D721Med (cell line): ENCODE measurements at regions not wholly inside any gene's neighbourhood (a gene's known extent, or its start where the extent isn't known, plus 50 kb on each side); places are given as distances from the start of the nearest gene placed in this dataset.
"Not testable (repeated sequence)": the region's sequence is repeated elsewhere in the genome, so short reads cannot be mapped to it uniquely, and the experiment has no call there.

Source experiments
- DNase-seq: peaks from one replicate; pipeline ENCODE4 v3.0.0; 2011; ENCODE audit warnings: low spot score; ENCODE audit not compliant: insufficient read length
- FAIRE-seq: peaks from 2 replicates; lab custom pipeline; 2011; peaks lifted over from hg19 to GRCh38; lab: Jason Lieb, UNC
- CTCF ChIP-seq: IDR thresholded peaks from 2 replicates; pipeline ENCODE4 v1.5.1; 2012; ENCODE audit warnings: mild to moderate bottlenecking, control low read depth; ENCODE audit not compliant: insufficient read depth; ENCODE audit errors: missing control alignments

- TF ChIP-seq CTCF: no peak
- DNase-seq (no peak), FAIRE-seq (peak; percentile 87)
These were observed 322.3 kb downstream of the TSN start for GRCh38 chr2:122077771-122078170.

DNA sequence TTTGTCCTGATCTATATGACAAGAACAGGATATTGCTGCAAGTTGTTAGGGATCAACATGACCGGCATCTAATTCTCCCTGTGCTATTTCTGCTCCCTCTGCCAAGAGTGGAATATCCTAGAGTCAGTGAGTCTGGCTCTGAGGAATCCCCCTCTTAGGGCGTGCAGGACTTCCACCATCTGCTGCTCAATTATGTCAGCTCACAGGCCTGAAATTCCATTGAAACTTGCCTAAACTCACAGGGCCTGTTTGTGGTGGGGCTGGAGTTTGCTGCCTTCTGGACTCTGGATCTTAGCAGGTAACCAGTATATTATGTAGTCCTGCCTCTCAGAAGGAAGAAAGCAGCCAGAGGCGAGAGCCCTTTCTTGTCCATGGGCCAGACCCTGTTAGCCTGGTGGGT, 323.0 kb downstream of the TSN start:
- FAIRE-seq: no peak
- DNase-seq: no peak
- TF ChIP-seq CTCF: no peak

GRCh38 chr2:122079844-122080243, 324.4 kb downstream of the TSN start:
- TF ChIP-seq CTCF: no peak
- DNase-seq: no peak
- no peak for FAIRE-seq

GRCh38 chr2:122080316-122080715, 324.9 kb downstream of the TSN start:
- FAIRE-seq: no peak
- no peak for TF ChIP-seq CTCF
- DNase-seq: no peak

- FAIRE-seq: no peak
These were observed 325.4 kb downstream of the TSN start for GRCh38 chr2:122080871-122081270.

GRCh38 chr2:122081751-122082150, 326.3 kb downstream of the TSN start:
- DNase-seq: no peak
- TF ChIP-seq CTCF: no peak
- no peak for FAIRE-seq

More at GRCh38 chr2:122080871-122081270, 325.4 kb downstream of the TSN start:
- DNase-seq: no peak
- no peak for TF ChIP-seq CTCF

- FAIRE-seq (no peak), DNase-seq (no peak)
- TF ChIP-seq CTCF: no peak
These were observed 328.0 kb downstream of the TSN start for GRCh38 chr2:122083256-122084048.

- DNase-seq, FAIRE-seq: not testable (repeated sequence)
These were observed 330.2 kb downstream of the TSN start for GRCh38 chr2:122085672-122086071.
